IMR-90 (cell line): ENCODE measurements at regions not wholly inside any gene's neighbourhood (a gene's known extent, or its start where the extent isn't known, plus 50 kb on each side); places are given as distances from the start of the nearest gene placed in this dataset.

ENCODE experiments used
- ATAC-seq: fragments of 200-7000 bp; cut with Tn5 transposase; 2 replicates; pipeline ENCODE4 v1.9.1; 2020; ENCODE audit warnings: low read depth, mild to moderate bottlenecking, moderate library complexity
- BruUV-seq: library from RNA; stranded (reverse); fragments of 400-500 nt; replicated peaks from 2 replicates; lab custom pipeline; 2021; lab: Mats Ljungman, UMichigan
- CTCF ChIA-PET: fragments of 300-600 bp; formaldehyde crosslinking; extraction: SDS; loops from one replicate; lab custom pipeline; 2021; ENCODE audit warnings: antibody characterized with exemption; lab: Yijun Ruan, JAX
- POLR2A ChIA-PET: fragments of 300-600 bp; sonication (Branson Sonifier 250); formaldehyde crosslinking; loops from one replicate; lab custom pipeline; 2022; ENCODE audit warnings: antibody characterized with exemption; ENCODE audit not compliant: unreplicated experiment; lab: Charles Lee
- DNase-seq: peaks from one replicate; pipeline ENCODE4 v3.0.0; 2013
- H2AFZ ChIP-seq: replicated peaks from 2 replicates; pipeline ENCODE3; 2013; ENCODE audit warnings: low read length, mild to moderate bottlenecking; ENCODE audit not compliant: poor library complexity
- H2AK5ac ChIP-seq: 2 replicates; pipeline ENCODE4 v1.6.1; 2013; ENCODE audit warnings: low read depth, low read length, inconsistent platforms
- H2AK9ac ChIP-seq: replicated peaks from 2 replicates; pipeline ENCODE3; 2013; ENCODE audit warnings: mild to moderate bottlenecking, low read depth, low read length, moderate library complexity; ENCODE audit not compliant: poor library complexity
- H2BK120ac ChIP-seq: 2 replicates; pipeline ENCODE4 v1.6.1; 2013; ENCODE audit warnings: low read depth, low read length, inconsistent platforms
- H2BK15ac ChIP-seq: 3 replicates; pipeline ENCODE4 v1.6.1; 2013; ENCODE audit warnings: low read depth, low read length, inconsistent platforms
- H2BK20ac ChIP-seq: 2 replicates; pipeline ENCODE4 v1.6.1; 2013; ENCODE audit warnings: low read depth, mild to moderate bottlenecking, inconsistent platforms, low read length, moderate library complexity
- H2BK5ac ChIP-seq: 2 replicates; pipeline ENCODE4 v1.6.1; 2013; ENCODE audit warnings: mild to moderate bottlenecking, low read depth, low read length, inconsistent platforms; ENCODE audit not compliant: poor library complexity, severe bottlenecking
- H3K14ac ChIP-seq: replicated peaks from 2 replicates; pipeline ENCODE4 v1.6.1; 2013; ENCODE audit warnings: low read depth, low read length, inconsistent platforms
- H3K18ac ChIP-seq: 2 replicates; pipeline ENCODE4 v1.6.1; 2013; ENCODE audit warnings: low read depth, low read length, control low read depth
- H3K23ac ChIP-seq: 2 replicates; pipeline ENCODE4 v1.6.1; 2013; ENCODE audit warnings: low read depth, low read length, inconsistent platforms
- H3K27ac ChIP-seq: 2 replicates; pipeline ENCODE4 v1.5.1; 2013; ENCODE audit warnings: mild to moderate bottlenecking, control low read depth, low read length; ENCODE audit not compliant: insufficient read depth
- H3K27me3 ChIP-seq: 2 replicates; pipeline ENCODE4 v1.6.1; 2013; ENCODE audit warnings: low read length; ENCODE audit not compliant: control insufficient read depth, insufficient read depth
- H3K36me3 ChIP-seq: 2 replicates; pipeline ENCODE4 v1.6.1; 2013; ENCODE audit warnings: low read length, mixed read lengths; ENCODE audit not compliant: control insufficient read depth, insufficient read depth
- H3K4ac ChIP-seq: 2 replicates; pipeline ENCODE4 v1.6.1; 2013; ENCODE audit warnings: low read depth, low read length, inconsistent platforms
- H3K4me1 ChIP-seq: 2 replicates; pipeline ENCODE4 v1.6.1; 2013; ENCODE audit warnings: low read length, mixed read lengths; ENCODE audit not compliant: control insufficient read depth, insufficient read depth
- H3K4me2 ChIP-seq: 2 replicates; pipeline ENCODE4 v1.6.1; 2013; ENCODE audit warnings: low read depth, mild to moderate bottlenecking, control low read depth, low read length, moderate library complexity
- H3K4me3 ChIP-seq: 2 replicates; pipeline ENCODE4 v1.5.1; 2013; ENCODE audit warnings: low read depth, mild to moderate bottlenecking, control low read depth, low read length, moderate library complexity; ENCODE audit not compliant: insufficient read depth
- H3K56ac ChIP-seq: 2 replicates; pipeline ENCODE4 v1.6.1; 2013; ENCODE audit warnings: low read length, inconsistent platforms; ENCODE audit not compliant: insufficient read depth; ENCODE audit errors: extremely low read depth
- H3K79me1 ChIP-seq, 2 experiments: 2 replicates each; pipeline ENCODE4 v1.6.1; 2013; ENCODE audit warnings: low read length in 2 of 2, inconsistent platforms in 1 of 2, low read depth in 1 of 2
- H3K9ac ChIP-seq: 2 replicates; pipeline ENCODE4 v1.6.1; 2013; ENCODE audit warnings: low read depth, low read length, control low read depth
- H3K9me1 ChIP-seq: 2 replicates; pipeline ENCODE4 v1.6.1; 2013; ENCODE audit warnings: low read length, inconsistent platforms; ENCODE audit not compliant: insufficient read depth
- H3K9me3 ChIP-seq: 2 replicates; pipeline ENCODE4 v1.6.1; 2013; ENCODE audit warnings: low read length; ENCODE audit not compliant: control insufficient read depth, insufficient read depth
- H4K20me1 ChIP-seq: 2 replicates; pipeline ENCODE4 v1.6.1; 2013; ENCODE audit warnings: low read length, inconsistent platforms; ENCODE audit not compliant: insufficient read depth
- H4K5ac ChIP-seq: 2 replicates; pipeline ENCODE4 v1.6.1; 2013; ENCODE audit warnings: mild to moderate bottlenecking, low read depth, low read length, control low read depth
- H4K8ac ChIP-seq, 2 experiments: 2 replicates each; pipeline ENCODE4 v1.6.1; 2013; ENCODE audit warnings: low read depth in 2 of 2, low read length in 2 of 2, control low read depth in 1 of 2, inconsistent platforms in 1 of 2
- H4K91ac ChIP-seq: 2 replicates; pipeline ENCODE4 v1.6.1; 2013; ENCODE audit warnings: low read depth, low read length, inconsistent platforms; ENCODE audit not compliant: insufficient read depth
- FOS ChIP-seq: fragments of 150-350 bp; IDR thresholded peaks from 2 replicates; pipeline ENCODE4 v1.6.1; 2016; ENCODE audit warnings: low read depth, low read length
- WGBS, 2 experiments: methylation state at CpG; one replicate each; pipeline versions ENCODE4 v1.1.5 to v1.1.7; 2013; ENCODE audit warnings: missing lambda C conversion rate in 2 of 2; ENCODE audit not compliant: insufficient read length in 1 of 2; ENCODE audit errors: extremely low coverage in 2 of 2; 5-methylcytosine and 5-hydroxymethylcytosine counted together
- dilution Hi-C: fragments of 300-500 bp; cut with HindIII; formaldehyde crosslinking; loops from one replicate; pipeline ENCODE4 v1.14.3; 2018; ENCODE audit warnings: low sequenced_read_pairs; ENCODE audit not compliant: unreplicated experiment
- in situ Hi-C: fragments of 300-500 bp; cut with MboI; formaldehyde crosslinking; loops from 3 replicates; pipeline ENCODE4 v1.14.3; 2019; ENCODE audit warnings: low sequenced_read_pairs, inconsistent platforms, mixed read lengths
- intact Hi-C: fragments of 100-400 bp; cut with micrococcal nuclease; formaldehyde crosslinking; loops from 2 replicates; pipeline ENCODE4 v1.10.0; 2022

- Histone ChIP-seq H3K4me2 (no peak overlapping the region), H2AK5ac (no peak overlapping the region), H3K4me3 (no peak overlapping the region), H3K23ac (no peak overlapping the region), H3K79me1 (no peaks in the 10 kb centered on the region), H4K91ac (no peak overlapping the region), H3K18ac (no peak overlapping the region), H4K20me1 (no peaks in the 10 kb centered on the region), H4K5ac (no peak overlapping the region), H3K9ac (no peak overlapping the region), H2AK9ac (no peak overlapping the region), H3K27me3 (no peaks in the 10 kb centered on the region; the same call in 1 of the 2 replicates), H3K36me3 (no peaks in the 10 kb centered on the region), H4K8ac (no peak overlapping the region), H3K9me1 (peaks cover 15% of the 10 kb centered on the region), H3K9me3 (no peaks in the 10 kb centered on the region), H3K27ac (no peak overlapping the region), H2BK15ac (no peak overlapping the region), H2AFZ (no peak overlapping the region), H3K4me1 (peaks cover 17% of the 10 kb centered on the region), H2BK120ac (no peak overlapping the region), H3K14ac (no peak overlapping the region), H3K4ac (no peak overlapping the region), H2BK5ac (no peak overlapping the region), H2BK20ac (no peak overlapping the region), H3K56ac (no peak overlapping the region)
- no peak for DNase-seq
- no peak for TF ChIP-seq FOS
- WGBS, 2 experiments, result no CpG with 5 or more reads among the region's 4 CpGs
- dilution Hi-C loops (no loop called here), intact Hi-C loops (no loop called here), in situ Hi-C loops (no loop called here)
- CTCF ChIA-PET, result no interaction called here
- no TSS peak for BruUV-seq
- no peak for ATAC-seq
- POLR2A ChIA-PET, result no interaction called here
Observed at GRCh38 chr3:124256599-124256998, 264.7 kb upstream of the ROPN1 start.
